ENCODE measurements at regions not wholly inside any gene's neighbourhood (a gene's known extent, or its start where the extent isn't known, plus 50 kb on each side); places are given as distances from the start of the nearest gene placed in this dataset.

- peak overlapping the region; percentile 52 for H3K27ac ChIP-seq (ENCODE audit: extremely low read length, insufficient read depth, low read length)
- ChIA-PET CTCF (ENCODE audit: low intra/inter-chr PET ratio, low total read pairs) (no interaction called here), POLR2A (interaction anchor here (3.2 kb wide), 1 partner anchor 12 kb away, joined by 35 read pairs; no protein-coding TSS in a partner anchor)
- H3K36me3 ChIP-seq (replicated peaks in 1 of 2; ENCODE audit: control insufficient read depth in 1 of 2, insufficient read depth in 2 of 2, low read length in 2 of 2), result no peaks in the 10 kb centered on the region
- H3K4me1 ChIP-seq (ENCODE audit: insufficient read depth, low read length), result peaks cover 42% of the 10 kb centered on the region
- ATAC-seq, result peak; percentile 30
- in situ Hi-C loops (cut with HindIII; ENCODE audit: extremely low pct_ligation_motif_present, low pct_unique_long_range_greater_than_20kb) (no loop called here), intact Hi-C loops (cut with micrococcal nuclease; ENCODE audit: unreplicated experiment) (no loop called here)
- no peak for FAIRE-seq
- H3K79me2 ChIP-seq (ENCODE audit: insufficient read depth, low read length), result no peaks in the 10 kb centered on the region
- no peak overlapping the region for H3K4me3 ChIP-seq (replicated peaks in 1 of 3; ENCODE audit: insufficient read depth in 1 of 3, low read depth in 2 of 3, low read length in 3 of 3)
- H2AFZ ChIP-seq (ENCODE audit: low read length), result no peak overlapping the region
- WGBS (ENCODE audit: low lambda C conversion rate), result 70% methylated on average over 7 of the region's 7 CpGs
- H3K9ac ChIP-seq (ENCODE audit: insufficient read depth, low read depth, low read length), result no peak overlapping the region; the same call in 1 of the 2 replicates
- no peak for DNase-seq (ENCODE audit: low spot score)
- no peaks in the 10 kb centered on the region for H3K27me3 ChIP-seq (ENCODE audit: control insufficient read depth in 1 of 2, insufficient read depth in 2 of 2, low read length in 2 of 2)
- H3K9me3 ChIP-seq (ENCODE audit: low read length), result no peaks in the 10 kb centered on the region
- H4K20me1 ChIP-seq (ENCODE audit: insufficient read depth, low read length), result no peaks in the 10 kb centered on the region
- no TSS peak for BruUV-seq (replicated peaks)
- peak overlapping the region; percentile 23; the same call in 1 of the 2 replicates for H3K4me2 ChIP-seq (ENCODE audit: low read depth, low read length)
- TF ChIP-seq ZBTB7A (CRISPR knock-in tag; IDR thresholded peaks at IDR 0.05), result no peak
- 0 out of 2 replicates have a peak, but pooled peaks have one; percentile 5 for TF ChIP-seq PRDM10 (CRISPR knock-in tag; IDR thresholded peaks at IDR 0.05; ENCODE audit: low read depth)
- TF ChIP-seq MED1 (CRISPR knock-in tag; IDR thresholded peaks at IDR 0.05), result no peak
- no peak for TF ChIP-seq NFAT5 (CRISPR knock-in tag; IDR thresholded peaks at IDR 0.05)
- TF ChIP-seq HOMEZ (CRISPR knock-in tag; IDR thresholded peaks at IDR 0.05; ENCODE audit: low read depth), result 0 out of 2 replicates have a peak, but pooled peaks have one; percentile 1
- 0 out of 2 replicates have a peak, but pooled peaks have one; percentile 2 for TF ChIP-seq SALL1 (CRISPR knock-in tag; IDR thresholded peaks at IDR 0.05)
- TF ChIP-seq ZNF547 (CRISPR knock-in tag; IDR thresholded peaks at IDR 0.05), result no peak
- TF ChIP-seq CHD2 (IDR thresholded peaks at IDR 0.05; ENCODE audit: low read depth, low read length), result no peak
- TF ChIP-seq ZNF382 (CRISPR knock-in tag; IDR thresholded peaks at IDR 0.05; ENCODE audit: borderline replicate concordance), result no peak
- no peak for TF ChIP-seq SP4 (CRISPR knock-in tag; IDR thresholded peaks at IDR 0.05)
- TF ChIP-seq PAXIP1 (CRISPR knock-in tag; conservative IDR thresholded peaks at IDR 0.05), result no peak
Observed at GRCh38 chr9:110114859-110115201, 93.1 kb downstream of the C9orf152 start.
